ENCODE measurements at regions not wholly inside any gene's neighbourhood (a gene's known extent, or its start where the extent isn't known, plus 50 kb on each side); places are given as distances from the start of the nearest gene placed in this dataset.

GRCh38 chr1:24985737-24986136 lies 55.7 kb upstream of the RUNX3 start:
- no peak for DNase-seq (ENCODE audit: low read depth in 2 of 2)

GRCh38 chr1:24984800-24985522 lies 54.9 kb upstream of the RUNX3 start:
- DNase-seq (ENCODE audit: low read depth in 2 of 2): no peak

GRCh38 chr1:24984300-24984699 lies 54.2 kb upstream of the RUNX3 start:
- DNase-seq (ENCODE audit: low read depth in 2 of 2): no peak

GRCh38 chr1:24983006-24983680 lies 53.1 kb upstream of the RUNX3 start:
- DNase-seq (ENCODE audit: low read depth in 2 of 2): no peak

GRCh38 chr1:24981631-24982005 lies 51.5 kb upstream of the RUNX3 start:
- no peak for DNase-seq (ENCODE audit: low read depth in 2 of 2)

GRCh38 chr1:24980836-24981630 lies 51.0 kb upstream of the RUNX3 start:
- DNase-seq (ENCODE audit: low read depth in 2 of 2): no peak
